NB4 (cell line): ENCODE measurements at regions not wholly inside any gene's neighbourhood (a gene's known extent, or its start where the extent isn't known, plus 50 kb on each side); places are given as distances from the start of the nearest gene placed in this dataset.

Source experiments
- DNase-seq: peaks from one replicate; pipeline ENCODE4 v3.0.0; 2010; ENCODE audit warnings: low read depth
- H3K4me3 ChIP-seq: one replicate; pipeline ENCODE4 v1.5.1; 2011; ENCODE audit warnings: mild to moderate bottlenecking, low read depth, low read length, moderate library complexity
- CTCF ChIP-seq: IDR thresholded peaks from one replicate; pipeline ENCODE4 v1.5.1; 2012; ENCODE audit warnings: low read depth, low read length
- MYC ChIP-seq: IDR thresholded peaks from 2 replicates; pipeline ENCODE4 v1.6.1; 2011; ENCODE audit warnings: low read depth, low read length
- POLR2A ChIP-seq: IDR thresholded peaks from 2 replicates; pipeline ENCODE4 v1.6.1; 2011; ENCODE audit warnings: mild to moderate bottlenecking; ENCODE audit not compliant: insufficient read length; ENCODE audit errors: extremely low read depth
- TF ChIP-seq, protein P1 (sequence below): IDR thresholded peaks from 2 replicates; pipeline ENCODE4 v1.6.1; 2011; ENCODE audit warnings: low read depth, low read length

- TF ChIP-seq MYC: no peak
- no peak for TF ChIP-seq CTCF
- TF ChIP-seq, protein P1, sequence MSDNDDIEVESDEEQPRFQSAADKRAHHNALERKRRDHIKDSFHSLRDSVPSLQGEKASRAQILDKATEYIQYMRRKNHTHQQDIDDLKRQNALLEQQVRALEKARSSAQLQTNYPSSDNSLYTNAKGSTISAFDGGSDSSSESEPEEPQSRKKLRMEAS: no peak
- no peak for TF ChIP-seq POLR2A
- no peak for DNase-seq
- H3K4me3 ChIP-seq: no peak overlapping the region
Observed at GRCh38 chr12:82182601-82183190, 175.5 kb downstream of the CCDC59 start.

DNA sequence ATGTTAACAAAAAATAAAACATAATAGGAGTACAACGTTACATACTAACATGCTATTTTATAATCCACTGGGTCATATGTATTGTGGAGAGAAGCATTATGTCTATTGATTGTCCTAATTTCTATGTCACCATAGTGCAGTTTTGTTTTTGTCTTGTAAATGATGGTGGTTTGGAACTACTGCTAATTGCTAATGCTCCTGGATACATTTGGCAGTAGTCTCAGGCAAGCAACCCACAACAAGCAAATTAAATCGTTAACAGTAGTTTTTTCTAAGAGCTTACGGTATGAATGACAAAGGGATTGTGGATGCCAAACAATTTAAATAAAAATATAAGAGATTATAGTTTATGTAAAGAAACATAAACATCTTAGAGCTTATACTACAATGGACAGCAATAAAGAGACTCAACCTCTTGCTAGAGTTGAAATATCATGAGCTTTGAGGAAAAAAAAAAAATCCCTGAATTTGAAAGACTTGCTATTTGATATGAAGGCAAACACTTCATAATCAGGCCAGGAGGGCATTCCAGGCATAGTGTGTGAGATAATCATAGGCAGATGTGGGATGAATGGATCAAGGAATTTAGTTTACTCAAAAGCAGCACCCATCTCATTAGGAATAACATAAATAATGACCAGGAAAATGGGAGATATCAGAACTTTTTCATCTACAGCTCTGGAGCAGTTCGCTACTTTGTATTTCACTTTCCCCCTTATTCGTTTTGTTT lies 181.3 kb downstream of the CCDC59 start:
- H3K4me3 ChIP-seq: no peak overlapping the region
- no peak for DNase-seq
- TF ChIP-seq CTCF: no peak
- TF ChIP-seq POLR2A: no peak
- TF ChIP-seq, protein P1: no peak
- TF ChIP-seq MYC: no peak

DNA sequence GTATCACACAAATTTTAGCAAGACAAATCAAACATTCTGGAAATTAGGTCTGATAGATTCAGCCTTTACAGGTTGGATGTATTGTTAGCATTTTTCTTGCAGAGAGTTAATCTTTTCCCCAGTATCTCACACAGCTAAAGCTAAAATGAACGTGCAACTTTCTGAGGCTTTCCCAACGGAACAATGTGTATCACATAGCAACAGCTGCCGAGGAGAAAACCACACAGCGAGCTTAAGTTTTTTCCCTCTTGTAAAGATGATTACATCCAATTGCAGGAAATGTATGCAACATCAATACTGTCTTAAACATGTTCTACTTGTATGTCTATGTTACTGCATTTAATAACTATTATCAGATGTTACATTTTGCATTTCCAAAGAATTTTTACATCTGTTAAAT lies 182.2 kb downstream of the CCDC59 start:
- DNase-seq: no peak
- no peak overlapping the region for H3K4me3 ChIP-seq
- TF ChIP-seq, protein P1: no peak
- TF ChIP-seq CTCF (no peak), POLR2A (no peak), MYC (no peak)

DNA sequence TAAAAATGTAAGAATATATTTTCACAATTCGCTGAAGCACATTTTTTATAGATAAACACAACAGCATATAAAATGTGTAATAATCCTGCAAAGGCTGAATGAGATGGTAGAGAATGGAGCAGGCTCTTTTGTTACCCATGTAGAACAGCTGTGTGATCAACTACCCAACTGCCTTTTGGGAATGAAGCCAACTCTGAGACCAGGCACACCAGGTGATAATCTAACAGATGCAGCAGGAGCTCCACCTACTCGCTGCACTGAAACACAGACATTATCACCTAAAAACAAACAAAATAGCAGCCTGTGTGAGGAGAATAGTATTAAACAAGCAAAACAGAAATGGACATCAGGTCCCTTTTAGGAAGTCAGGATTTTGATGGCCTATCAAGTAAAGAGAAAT lies 183.3 kb downstream of the CCDC59 start:
- DNase-seq: no peak

GRCh38 chr12:82174383-82174782 lies 183.8 kb downstream of the CCDC59 start:
- no peak for DNase-seq
- TF ChIP-seq CTCF: no peak
- no peak for TF ChIP-seq MYC
- TF ChIP-seq POLR2A: no peak
- TF ChIP-seq, protein P1: no peak
- H3K4me3 ChIP-seq: no peak overlapping the region

More for the DNA sequence above, 183.3 kb downstream of the CCDC59 start:
- no peak overlapping the region for H3K4me3 ChIP-seq
- TF ChIP-seq MYC: no peak
- no peak for TF ChIP-seq POLR2A
- TF ChIP-seq, protein P1: no peak
- no peak for TF ChIP-seq CTCF
